Type B pancreatic cell (in vitro differentiated cells): ENCODE measurements at regions not wholly inside any gene's neighbourhood (a gene's known extent, or its start where the extent isn't known, plus 50 kb on each side); places are given as distances from the start of the nearest gene placed in this dataset.
A peak's percentile ranks its signal among the peaks of the same experiment; 100 is the strongest.

ENCODE experiments used
- DNase-seq: peaks from one replicate; pipeline ENCODE4 v3.0.0; 2021; ENCODE audit warnings: mixed read lengths; ENCODE audit not compliant: unreplicated experiment; ENCODE audit errors: extremely low spot score
- H3K27ac Mint-ChIP-seq: 2 replicates; pipeline ENCODE4 v1.8.0; 2021; ENCODE audit warnings: mild to moderate bottlenecking, mixed read lengths
- H3K27me3 Mint-ChIP-seq: 2 replicates; pipeline ENCODE4 v1.8.0; 2021; ENCODE audit warnings: mixed read lengths
- H3K36me3 Mint-ChIP-seq: 2 replicates; pipeline ENCODE4 v1.8.0; 2021; ENCODE audit warnings: mixed read lengths
- H3K4me1 Mint-ChIP-seq: one replicate; pipeline ENCODE4 v1.8.0; 2021; ENCODE audit warnings: mixed read lengths; ENCODE audit not compliant: unreplicated experiment
- H3K4me3 Mint-ChIP-seq: 2 replicates; pipeline ENCODE4 v1.8.0; 2021; ENCODE audit warnings: mild to moderate bottlenecking, mixed read lengths
- H3K9me3 Mint-ChIP-seq: 2 replicates; pipeline ENCODE4 v1.8.0; 2021; ENCODE audit warnings: mixed read lengths
- TF ChIP-seq, protein P1 (sequence below): fragments of 200-600 bp; sonication (generic); conservative IDR thresholded peaks from 2 replicates; pipeline ENCODE4 v1.5.0; 2021; ENCODE audit warnings: antibody characterized with exemption, mild to moderate bottlenecking

DNA sequence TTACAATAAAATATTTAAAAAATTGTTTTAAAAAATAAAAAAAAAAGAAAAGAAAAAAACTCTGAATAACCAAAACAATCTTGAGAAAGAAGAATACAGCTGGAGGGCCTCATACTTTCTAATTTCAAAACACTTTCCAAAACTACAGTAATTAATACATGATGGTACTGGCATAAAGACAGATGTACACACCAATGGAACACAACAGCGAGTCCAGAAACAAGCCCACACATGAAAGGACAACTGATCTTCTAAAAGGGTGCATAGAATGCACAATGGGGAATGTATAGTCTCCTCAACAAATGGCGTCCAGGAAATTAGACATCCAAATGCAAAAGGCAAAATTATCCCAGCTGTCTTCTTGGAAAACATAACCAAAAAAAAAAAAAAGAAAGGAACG lies 99.6 kb downstream of the LURAP1L start:
- H3K27ac Mint-ChIP-seq, result no peak overlapping the region
- peaks cover 16% of the 10 kb centered on the region for H3K4me1 Mint-ChIP-seq
- H3K4me3 Mint-ChIP-seq, result no peak overlapping the region
- no peaks in the 10 kb centered on the region for H3K27me3 Mint-ChIP-seq
- DNase-seq, result no peak
- TF ChIP-seq, protein P1, sequence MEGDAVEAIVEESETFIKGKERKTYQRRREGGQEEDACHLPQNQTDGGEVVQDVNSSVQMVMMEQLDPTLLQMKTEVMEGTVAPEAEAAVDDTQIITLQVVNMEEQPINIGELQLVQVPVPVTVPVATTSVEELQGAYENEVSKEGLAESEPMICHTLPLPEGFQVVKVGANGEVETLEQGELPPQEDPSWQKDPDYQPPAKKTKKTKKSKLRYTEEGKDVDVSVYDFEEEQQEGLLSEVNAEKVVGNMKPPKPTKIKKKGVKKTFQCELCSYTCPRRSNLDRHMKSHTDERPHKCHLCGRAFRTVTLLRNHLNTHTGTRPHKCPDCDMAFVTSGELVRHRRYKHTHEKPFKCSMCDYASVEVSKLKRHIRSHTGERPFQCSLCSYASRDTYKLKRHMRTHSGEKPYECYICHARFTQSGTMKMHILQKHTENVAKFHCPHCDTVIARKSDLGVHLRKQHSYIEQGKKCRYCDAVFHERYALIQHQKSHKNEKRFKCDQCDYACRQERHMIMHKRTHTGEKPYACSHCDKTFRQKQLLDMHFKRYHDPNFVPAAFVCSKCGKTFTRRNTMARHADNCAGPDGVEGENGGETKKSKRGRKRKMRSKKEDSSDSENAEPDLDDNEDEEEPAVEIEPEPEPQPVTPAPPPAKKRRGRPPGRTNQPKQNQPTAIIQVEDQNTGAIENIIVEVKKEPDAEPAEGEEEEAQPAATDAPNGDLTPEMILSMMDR, result no peak
- peaks cover 10% of the 10 kb centered on the region for H3K9me3 Mint-ChIP-seq
- peaks cover 2% of the 10 kb centered on the region for H3K36me3 Mint-ChIP-seq

DNA sequence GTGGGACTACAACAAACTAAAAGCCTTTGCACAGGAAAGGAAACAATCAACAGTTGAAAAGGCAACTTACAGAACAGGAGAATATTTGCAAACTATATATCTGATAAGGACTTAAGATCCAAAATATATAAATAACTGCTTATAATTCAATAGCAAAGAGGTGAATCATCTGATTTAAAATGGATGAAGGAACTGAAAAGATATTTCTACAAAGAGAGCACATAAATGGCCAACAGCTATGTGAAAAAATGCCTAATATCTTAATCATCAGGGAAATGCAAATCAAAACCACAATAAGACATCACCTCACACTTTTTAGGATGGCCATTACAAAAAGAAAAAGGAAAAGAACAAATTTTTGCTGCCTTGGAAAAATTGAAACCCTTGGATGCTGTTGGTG lies 100.4 kb downstream of the LURAP1L start:
- TF ChIP-seq, protein P1, result no peak
- no peaks in the 10 kb centered on the region for H3K36me3 Mint-ChIP-seq
- peaks cover 16% of the 10 kb centered on the region for H3K4me1 Mint-ChIP-seq
- no peaks in the 10 kb centered on the region for H3K27me3 Mint-ChIP-seq
- no peak overlapping the region for H3K4me3 Mint-ChIP-seq
- H3K9me3 Mint-ChIP-seq, result peaks cover 8% of the 10 kb centered on the region
- H3K27ac Mint-ChIP-seq, result no peak overlapping the region
- no peak for DNase-seq

DNA sequence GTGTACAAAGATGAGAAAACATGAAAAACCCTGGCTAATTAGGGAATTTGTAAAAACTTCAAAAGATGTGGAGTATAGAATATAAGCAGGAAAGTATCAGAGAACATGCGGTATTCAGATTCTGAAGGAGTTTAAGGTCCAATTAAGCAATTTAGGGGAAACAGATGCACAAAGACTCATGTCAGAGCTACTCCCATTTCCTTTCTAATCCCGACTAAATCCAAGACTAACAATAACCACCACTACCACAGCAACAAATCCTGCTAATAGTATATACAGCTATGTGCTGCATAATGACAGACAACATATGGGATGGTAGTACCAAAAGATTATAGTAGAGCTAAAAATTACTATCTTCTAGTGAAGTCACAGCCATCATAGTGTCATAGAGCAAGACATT lies 102.1 kb downstream of the LURAP1L start:
- Mint-ChIP-seq H3K27ac (no peak overlapping the region), H3K27me3 (no peaks in the 10 kb centered on the region), H3K9me3 (peaks cover 7% of the 10 kb centered on the region), H3K4me3 (no peak overlapping the region), H3K4me1 (peaks cover 24% of the 10 kb centered on the region), H3K36me3 (no peaks in the 10 kb centered on the region)
- DNase-seq, result no peak
- TF ChIP-seq, protein P1, result no peak

DNA sequence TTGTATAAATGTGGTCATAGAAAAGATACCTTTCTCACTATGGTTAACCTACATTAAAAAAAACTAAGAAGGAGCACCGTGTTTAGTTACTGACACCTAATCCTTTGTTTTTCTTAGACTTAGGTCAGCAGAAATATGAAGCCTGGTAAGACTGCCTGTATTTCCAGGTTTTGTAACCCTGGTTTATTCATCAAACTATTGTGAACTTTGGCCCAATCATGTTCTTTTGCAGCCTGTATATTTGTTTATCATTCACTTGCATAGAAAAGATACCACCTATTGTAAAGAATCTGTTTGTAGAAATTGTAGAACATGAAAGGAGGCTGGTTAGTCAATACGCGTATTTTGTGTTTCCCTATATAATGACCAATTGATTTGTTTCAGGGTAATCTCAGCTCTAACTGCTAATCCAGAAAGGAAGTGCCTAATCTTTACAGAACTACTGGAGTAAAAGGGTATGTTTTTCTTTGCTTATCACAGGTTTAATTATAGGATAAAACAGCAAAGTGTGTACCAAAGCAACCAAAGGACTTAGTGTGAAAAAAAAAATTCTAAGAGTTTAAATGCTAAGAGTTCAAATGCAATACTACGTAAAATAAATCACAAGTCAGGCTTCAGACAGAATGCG lies 103.6 kb downstream of the LURAP1L start:
- TF ChIP-seq, protein P1, result no peak
- Mint-ChIP-seq H3K4me3 (no peak overlapping the region), H3K27ac (peak overlapping the region; percentile 40), H3K27me3 (no peaks in the 10 kb centered on the region), H3K36me3 (no peaks in the 10 kb centered on the region), H3K4me1 (peaks cover 24% of the 10 kb centered on the region), H3K9me3 (peaks cover 4% of the 10 kb centered on the region)
- DNase-seq, result no peak

DNA sequence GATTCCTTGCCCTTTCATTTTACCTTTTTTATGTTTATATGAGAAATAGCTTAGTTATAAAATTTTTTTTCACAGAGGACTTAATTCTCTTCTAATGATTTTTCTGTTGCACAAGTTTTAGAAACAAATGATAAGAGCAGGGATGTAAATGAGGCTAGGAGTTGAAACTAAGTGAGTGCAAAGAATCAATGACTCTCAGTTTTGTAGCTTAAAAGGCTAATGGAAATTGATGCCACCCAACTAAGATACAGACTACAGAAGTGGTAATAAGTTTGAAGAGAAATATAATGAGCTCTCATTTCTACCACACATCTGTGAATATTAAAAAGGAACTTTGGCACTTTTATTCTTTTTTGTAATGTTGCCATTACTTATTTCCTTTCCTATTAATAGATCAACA lies 105.1 kb downstream of the LURAP1L start:
- no peak for DNase-seq
- Mint-ChIP-seq H3K9me3 (peaks cover 8% of the 10 kb centered on the region), H3K27me3 (no peaks in the 10 kb centered on the region), H3K27ac (no peak overlapping the region), H3K36me3 (no peaks in the 10 kb centered on the region), H3K4me3 (no peak overlapping the region), H3K4me1 (peaks cover 28% of the 10 kb centered on the region)
- TF ChIP-seq, protein P1, result no peak
